VCaP (cell line): ENCODE measurements at regions not wholly inside any gene's neighbourhood (a gene's known extent, or its start where the extent isn't known, plus 50 kb on each side); places are given as distances from the start of the nearest gene placed in this dataset.

Source experiments
- H3K27ac ChIP-seq: fragments of 450-650 bp; 2 replicates; pipeline ENCODE4 v1.5.1; 2017
- TF ChIP-seq, protein P1 (sequence below): fragments of 450-650 bp; conservative IDR thresholded peaks from 2 replicates; pipeline ENCODE4 v1.5.1; 2017; ENCODE audit warnings: mild to moderate bottlenecking, moderate library complexity

DNA sequence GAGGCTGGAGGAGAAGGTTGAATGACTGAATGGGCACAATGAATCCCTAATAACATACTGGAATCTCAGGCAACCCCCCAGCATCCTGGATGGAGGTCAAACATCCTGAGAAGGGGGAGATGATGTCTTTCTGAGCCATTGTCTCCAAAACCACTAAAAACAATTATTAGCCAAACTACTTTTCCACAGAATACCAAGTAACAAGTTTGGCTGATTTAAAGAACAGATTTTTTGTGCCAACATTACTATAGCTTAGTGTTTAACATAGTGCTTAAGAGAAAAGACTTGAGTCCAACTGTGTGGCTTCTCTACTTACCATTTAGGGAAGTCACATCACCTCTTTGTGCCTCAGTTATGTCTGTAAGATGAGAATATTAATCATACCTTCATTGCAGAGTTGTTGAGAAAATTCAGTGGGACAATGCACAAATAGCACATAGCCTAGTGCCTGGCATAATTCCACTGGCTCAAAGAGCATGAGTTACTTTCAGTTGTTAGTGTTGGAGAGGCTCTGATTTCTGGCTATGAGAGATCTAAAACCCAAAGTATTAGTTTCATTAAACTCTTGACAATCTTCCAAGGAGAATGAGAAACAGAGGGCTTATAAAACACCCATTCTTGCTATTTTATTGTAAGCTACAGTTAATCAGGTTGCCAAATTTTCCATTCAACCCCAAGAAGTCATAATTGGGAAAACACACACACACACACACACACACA lies 111.3 kb upstream of the NR3C1 start:
- H3K27ac ChIP-seq = no peak overlapping the region
- TF ChIP-seq, protein P1, sequence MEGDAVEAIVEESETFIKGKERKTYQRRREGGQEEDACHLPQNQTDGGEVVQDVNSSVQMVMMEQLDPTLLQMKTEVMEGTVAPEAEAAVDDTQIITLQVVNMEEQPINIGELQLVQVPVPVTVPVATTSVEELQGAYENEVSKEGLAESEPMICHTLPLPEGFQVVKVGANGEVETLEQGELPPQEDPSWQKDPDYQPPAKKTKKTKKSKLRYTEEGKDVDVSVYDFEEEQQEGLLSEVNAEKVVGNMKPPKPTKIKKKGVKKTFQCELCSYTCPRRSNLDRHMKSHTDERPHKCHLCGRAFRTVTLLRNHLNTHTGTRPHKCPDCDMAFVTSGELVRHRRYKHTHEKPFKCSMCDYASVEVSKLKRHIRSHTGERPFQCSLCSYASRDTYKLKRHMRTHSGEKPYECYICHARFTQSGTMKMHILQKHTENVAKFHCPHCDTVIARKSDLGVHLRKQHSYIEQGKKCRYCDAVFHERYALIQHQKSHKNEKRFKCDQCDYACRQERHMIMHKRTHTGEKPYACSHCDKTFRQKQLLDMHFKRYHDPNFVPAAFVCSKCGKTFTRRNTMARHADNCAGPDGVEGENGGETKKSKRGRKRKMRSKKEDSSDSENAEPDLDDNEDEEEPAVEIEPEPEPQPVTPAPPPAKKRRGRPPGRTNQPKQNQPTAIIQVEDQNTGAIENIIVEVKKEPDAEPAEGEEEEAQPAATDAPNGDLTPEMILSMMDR = no peak

DNA sequence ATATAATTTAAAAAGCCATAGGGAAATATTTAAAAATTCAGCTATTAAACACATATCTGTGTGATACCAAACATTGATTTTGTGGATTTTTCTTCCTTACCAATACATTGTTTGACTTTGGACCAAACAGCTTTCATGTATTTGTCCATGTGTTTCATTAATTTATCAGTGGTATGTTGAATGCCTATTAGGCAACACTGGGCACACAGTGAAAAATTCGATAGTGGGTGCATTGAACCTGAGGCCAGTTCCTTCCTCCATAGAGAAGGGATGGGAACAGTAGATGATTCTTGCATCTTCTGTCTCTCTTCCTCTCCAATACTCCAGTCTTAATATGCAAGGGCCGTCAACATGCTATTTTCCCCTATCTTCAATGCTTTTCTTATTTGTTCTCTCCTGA lies 110.2 kb upstream of the NR3C1 start:
- H3K27ac ChIP-seq = no peak overlapping the region
- TF ChIP-seq, protein P1 = no peak

DNA sequence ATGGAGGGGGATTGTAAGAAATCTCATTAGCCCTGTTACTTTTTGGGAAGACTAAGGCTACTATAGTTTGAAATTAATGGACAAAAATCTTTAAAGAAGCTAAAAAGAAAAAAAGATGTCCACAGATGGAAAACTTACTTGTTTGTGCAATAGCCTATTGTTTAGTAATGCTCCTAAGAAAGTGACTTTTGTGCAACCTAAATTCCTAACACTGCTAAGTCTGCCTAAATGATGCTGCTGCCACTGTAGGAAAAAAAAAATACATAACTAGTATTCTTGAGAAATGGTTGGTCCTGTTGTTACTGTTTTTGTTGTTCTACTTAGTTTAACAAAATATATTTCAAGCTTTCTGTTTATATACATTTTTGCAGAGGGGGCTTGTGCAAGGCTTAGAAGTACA lies 108.2 kb upstream of the NR3C1 start:
- TF ChIP-seq, protein P1 = no peak
- no peak overlapping the region for H3K27ac ChIP-seq

DNA sequence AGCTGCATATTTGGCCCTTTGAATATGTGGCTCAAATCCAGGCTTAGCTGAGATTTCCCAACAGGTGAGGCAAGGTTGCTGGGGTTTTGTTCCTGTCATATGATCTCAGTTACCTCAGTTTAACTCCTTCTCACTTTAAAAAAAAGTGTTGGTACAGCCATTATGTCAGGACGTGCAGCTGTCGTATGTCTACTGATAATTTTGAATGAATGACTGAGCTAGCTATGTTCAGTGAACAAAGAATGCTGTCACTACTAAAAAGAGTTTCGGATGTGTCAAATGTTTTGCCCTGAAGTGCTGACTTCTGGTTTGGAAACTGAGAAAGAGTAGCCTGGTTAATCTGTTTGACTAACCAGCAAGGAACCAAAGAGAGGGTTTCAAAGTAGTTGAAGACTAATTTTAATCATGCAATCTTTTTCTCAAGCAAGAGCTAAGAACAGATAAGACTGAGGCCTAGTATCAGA lies 106.3 kb upstream of the NR3C1 start:
- H3K27ac ChIP-seq = no peak overlapping the region
- TF ChIP-seq, protein P1 = no peak

DNA sequence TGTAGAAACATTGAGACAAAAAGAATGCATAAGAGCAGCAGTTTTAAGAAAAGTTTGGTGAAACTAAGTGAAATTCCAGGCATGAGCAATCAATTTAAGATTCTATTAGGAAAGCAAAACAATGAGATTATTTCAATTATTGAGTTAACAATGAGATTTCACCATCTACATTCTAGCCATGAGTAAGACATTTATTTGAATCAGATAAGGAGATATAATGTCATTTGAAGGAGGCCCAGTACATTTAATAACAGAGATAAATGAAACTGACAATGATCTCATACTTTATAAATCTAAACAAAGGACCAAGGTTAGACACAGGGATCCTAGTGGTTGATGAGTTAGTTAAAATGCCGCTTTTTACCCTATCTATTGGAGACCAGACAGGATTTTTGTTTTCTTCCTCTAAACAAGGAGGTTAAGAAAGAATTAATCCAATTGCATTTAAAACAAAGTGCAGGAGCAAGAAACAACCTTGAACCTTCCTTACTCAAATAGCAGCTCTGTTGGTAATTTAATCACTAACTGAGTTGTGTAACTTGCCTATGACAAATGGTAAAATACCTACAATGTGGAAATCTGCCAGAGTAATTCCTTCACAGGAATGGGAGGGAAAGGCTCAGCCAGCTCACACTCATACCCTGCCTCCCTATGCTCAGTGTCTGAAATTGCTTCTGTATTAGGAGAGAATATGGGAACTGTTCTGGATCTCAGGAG lies 103.5 kb upstream of the NR3C1 start:
- peak overlapping the region; percentile 17 for H3K27ac ChIP-seq

DNA sequence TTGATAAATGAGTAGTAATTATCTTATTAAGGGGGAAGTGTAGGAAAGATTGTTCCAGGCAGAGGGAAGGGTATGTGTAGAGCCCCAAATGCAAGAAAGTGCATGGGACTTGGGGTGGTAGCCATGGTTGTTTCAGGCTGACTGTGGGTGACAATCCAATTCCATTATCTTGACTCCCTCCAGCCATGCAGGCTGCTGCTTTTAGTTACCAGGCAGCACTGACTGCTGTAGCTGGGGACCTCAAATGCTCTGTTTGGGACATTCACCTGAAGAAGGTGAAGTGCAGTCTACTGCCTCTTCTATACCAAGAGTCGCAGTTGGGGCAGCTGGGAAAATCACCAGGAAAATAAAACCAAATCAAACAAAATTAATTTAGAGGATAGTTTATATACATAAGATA lies 102.4 kb upstream of the NR3C1 start:
- TF ChIP-seq, protein P1 = no peak
- H3K27ac ChIP-seq = 0 out of 2 replicates have a peak overlapping the region, but pooled peaks have one; percentile 17

More for the DNA sequence above, 103.5 kb upstream of the NR3C1 start:
- TF ChIP-seq, protein P1 = peak; percentile 11; the same call in 1 of the 2 replicates

DNA sequence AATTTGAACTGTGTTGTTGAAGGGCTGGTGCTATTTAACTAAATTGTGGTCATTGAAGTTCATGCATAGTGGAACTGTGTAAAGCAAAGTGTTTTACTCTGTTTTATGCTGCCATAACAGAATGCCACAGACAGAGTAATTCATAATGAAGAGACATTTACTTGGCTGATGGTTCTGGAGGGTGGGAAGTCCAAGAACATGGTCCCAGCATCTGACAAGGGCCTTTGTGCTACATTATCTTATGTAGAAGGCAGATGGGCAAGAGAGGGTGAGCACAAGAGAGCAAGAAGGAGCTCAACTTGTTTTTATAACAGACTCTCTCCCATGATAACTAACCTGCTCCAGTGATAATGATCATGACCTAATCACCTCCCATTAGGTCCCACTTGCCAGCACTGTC lies 101.9 kb upstream of the NR3C1 start:
- TF ChIP-seq, protein P1 = no peak
- H3K27ac ChIP-seq = no peak overlapping the region
